ENCODE measurements at regions not wholly inside any gene's neighbourhood (a gene's known extent, or its start where the extent isn't known, plus 50 kb on each side); places are given as distances from the start of the nearest gene placed in this dataset.
A peak's percentile ranks its signal among the peaks of the same experiment; 100 is the strongest.

- no peak overlapping the region for H3K4me3 Mint-ChIP-seq
- H3K27ac Mint-ChIP-seq = no peak overlapping the region
- peaks cover 11% of the 10 kb centered on the region for H3K27me3 Mint-ChIP-seq
- ATAC-seq (ENCODE audit: low read depth) (no peak), DNase-seq (ENCODE audit: low spot score in 2 of 2) (no peak)
- H3K9me3 Mint-ChIP-seq = peaks cover 3% of the 10 kb centered on the region
- no peaks in the 10 kb centered on the region for H3K4me1 Mint-ChIP-seq
- no peaks in the 10 kb centered on the region for H3K36me3 Mint-ChIP-seq
Measured at GRCh38 chr16:80449392-80449791, 91.4 kb upstream of the DYNLRB2 start.

- H3K9me3 Mint-ChIP-seq = peaks cover 3% of the 10 kb centered on the region
- DNase-seq (ENCODE audit: low spot score in 2 of 2) = no peak
- no peaks in the 10 kb centered on the region for H3K36me3 Mint-ChIP-seq
Measured at GRCh38 chr16:80447241-80447640, 93.6 kb upstream of the DYNLRB2 start.

GRCh38 chr16:80442779-80443178 lies 98.0 kb upstream of the DYNLRB2 start:
- ATAC-seq (ENCODE audit: low read depth) (no peak), DNase-seq (ENCODE audit: low spot score in 2 of 2) (no peak)
- Mint-ChIP-seq H3K9me3 (no peaks in the 10 kb centered on the region), H3K36me3 (no peaks in the 10 kb centered on the region), H3K4me1 (peaks cover 6% of the 10 kb centered on the region), H3K27ac (no peak overlapping the region), H3K27me3 (peaks cover 9% of the 10 kb centered on the region), H3K4me3 (no peak overlapping the region)

More at GRCh38 chr16:80447241-80447640, 93.6 kb upstream of the DYNLRB2 start:
- H3K27ac Mint-ChIP-seq = no peak overlapping the region
- H3K4me1 Mint-ChIP-seq = no peaks in the 10 kb centered on the region
- no peak overlapping the region for H3K4me3 Mint-ChIP-seq
- ATAC-seq (ENCODE audit: low read depth) = no peak
- peaks cover 15% of the 10 kb centered on the region for H3K27me3 Mint-ChIP-seq

GRCh38 chr16:80441935-80442334 lies 98.9 kb upstream of the DYNLRB2 start:
- Mint-ChIP-seq H3K27me3 (peaks cover 9% of the 10 kb centered on the region), H3K4me1 (peaks cover 6% of the 10 kb centered on the region), H3K36me3 (no peaks in the 10 kb centered on the region), H3K27ac (no peak overlapping the region), H3K4me3 (no peak overlapping the region), H3K9me3 (no peaks in the 10 kb centered on the region)
- no peak for ATAC-seq (ENCODE audit: low read depth)
- no peak for DNase-seq (ENCODE audit: low spot score in 2 of 2)

GRCh38 chr16:80440667-80441066 lies 100.1 kb upstream of the DYNLRB2 start:
- no peaks in the 10 kb centered on the region for H3K9me3 Mint-ChIP-seq
- no peak for DNase-seq (ENCODE audit: low spot score in 2 of 2)
- H3K4me1 Mint-ChIP-seq = peaks cover 6% of the 10 kb centered on the region
- peaks cover 9% of the 10 kb centered on the region for H3K27me3 Mint-ChIP-seq
- ATAC-seq (ENCODE audit: low read depth) = no peak
- H3K4me3 Mint-ChIP-seq = no peak overlapping the region
- no peak overlapping the region for H3K27ac Mint-ChIP-seq
- H3K36me3 Mint-ChIP-seq = no peaks in the 10 kb centered on the region

DNA sequence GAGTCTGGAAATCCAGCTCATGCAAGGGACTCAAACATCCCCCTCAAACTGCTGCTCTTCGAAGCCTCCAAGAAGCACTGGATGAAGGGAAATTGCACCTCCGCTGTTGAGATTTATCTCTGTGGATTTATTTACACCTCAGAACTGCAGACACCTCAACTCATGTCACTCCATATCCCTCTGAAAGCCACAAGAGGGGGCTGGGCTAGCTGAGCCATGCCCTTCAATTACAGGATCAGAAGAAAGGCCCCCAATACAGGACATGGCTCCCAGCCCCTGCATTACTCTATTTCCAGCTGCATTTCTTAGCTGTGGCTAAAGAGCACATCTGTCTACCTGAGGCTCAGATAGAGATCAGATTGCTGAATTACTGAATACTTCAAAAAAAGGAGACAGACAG lies 103.1 kb upstream of the DYNLRB2 start:
- Mint-ChIP-seq H3K27me3 (no peaks in the 10 kb centered on the region), H3K4me1 (peaks cover 6% of the 10 kb centered on the region), H3K27ac (no peak overlapping the region), H3K4me3 (no peak overlapping the region), H3K36me3 (no peaks in the 10 kb centered on the region), H3K9me3 (no peaks in the 10 kb centered on the region)
- DNase-seq (ENCODE audit: low spot score in 2 of 2) (no peak), ATAC-seq (ENCODE audit: low read depth) (no peak)

- ATAC-seq (ENCODE audit: low read depth) = no peak
Measured at GRCh38 chr16:80436510-80436909, 104.3 kb upstream of the DYNLRB2 start.

DNA sequence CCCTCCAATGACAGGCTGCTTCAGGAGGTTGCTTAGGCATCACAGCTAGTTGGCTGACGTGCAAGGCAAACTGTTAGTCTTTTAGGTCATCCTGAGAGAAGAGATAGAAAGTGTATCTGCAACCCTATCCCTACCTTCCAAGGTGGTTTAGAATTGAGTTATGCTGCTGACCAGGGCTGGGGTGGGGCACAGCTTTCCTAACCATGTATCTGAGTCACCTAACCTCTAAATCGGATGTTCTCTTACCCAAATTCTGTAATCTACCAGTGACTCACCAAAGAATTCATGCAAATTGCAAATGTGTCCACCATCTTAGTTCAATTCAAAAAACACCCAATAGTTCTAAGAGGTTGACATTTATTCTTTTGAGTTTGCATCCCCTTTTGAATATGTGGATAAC lies 107.2 kb upstream of the DYNLRB2 start:
- ATAC-seq (ENCODE audit: low read depth) (no peak), DNase-seq (ENCODE audit: low spot score in 2 of 2) (no peak)
- peaks cover 4% of the 10 kb centered on the region for H3K9me3 Mint-ChIP-seq
- H3K4me1 Mint-ChIP-seq = no peaks in the 10 kb centered on the region
- no peak overlapping the region for H3K4me3 Mint-ChIP-seq
- no peak overlapping the region for H3K27ac Mint-ChIP-seq
- peaks cover 10% of the 10 kb centered on the region for H3K27me3 Mint-ChIP-seq
- no peaks in the 10 kb centered on the region for H3K36me3 Mint-ChIP-seq

More at GRCh38 chr16:80436510-80436909, 104.3 kb upstream of the DYNLRB2 start:
- Mint-ChIP-seq H3K27me3 (peaks cover 5% of the 10 kb centered on the region), H3K27ac (no peak overlapping the region), H3K36me3 (no peaks in the 10 kb centered on the region), H3K9me3 (no peaks in the 10 kb centered on the region), H3K4me1 (peaks cover 6% of the 10 kb centered on the region), H3K4me3 (no peak overlapping the region)
- DNase-seq (ENCODE audit: low spot score in 2 of 2) = no peak

DNA sequence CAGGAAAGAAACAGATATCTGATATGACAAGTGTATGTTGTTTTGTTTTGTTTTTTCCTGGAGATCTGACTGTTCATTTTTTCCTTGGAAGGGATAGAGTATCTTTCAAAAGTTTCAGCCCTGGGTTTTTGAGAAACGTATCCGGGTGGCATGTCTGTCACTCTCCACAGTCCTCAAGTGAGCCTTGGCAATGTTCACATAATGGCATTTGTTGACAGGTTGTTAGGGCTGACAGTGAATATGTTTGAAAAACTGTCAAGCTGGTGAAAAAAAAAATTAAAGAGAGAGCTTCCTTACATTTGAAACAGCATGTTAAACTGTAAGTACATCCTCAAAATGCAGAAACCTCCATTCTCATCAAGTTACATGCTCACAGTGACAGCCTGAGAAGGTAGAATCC lies 113.0 kb upstream of the DYNLRB2 start:
- Mint-ChIP-seq H3K27me3 (peaks cover 18% of the 10 kb centered on the region), H3K9me3 (peaks cover 4% of the 10 kb centered on the region), H3K36me3 (no peaks in the 10 kb centered on the region), H3K4me3 (no peak overlapping the region), H3K4me1 (no peaks in the 10 kb centered on the region), H3K27ac (no peak overlapping the region)
- ATAC-seq (ENCODE audit: low read depth) (no peak), DNase-seq (ENCODE audit: low spot score in 2 of 2) (no peak)

- H3K27ac Mint-ChIP-seq = no peak overlapping the region
- no peaks in the 10 kb centered on the region for H3K9me3 Mint-ChIP-seq
- H3K36me3 Mint-ChIP-seq = no peaks in the 10 kb centered on the region
- DNase-seq (ENCODE audit: low spot score in 2 of 2) (no peak), ATAC-seq (ENCODE audit: low read depth) (no peak)
- H3K4me1 Mint-ChIP-seq = peaks cover 6% of the 10 kb centered on the region
- H3K27me3 Mint-ChIP-seq = peaks cover 9% of the 10 kb centered on the region
- H3K4me3 Mint-ChIP-seq = no peak overlapping the region
Measured at GRCh38 chr16:80418517-80419355, 122.1 kb upstream of the DYNLRB2 start.

GRCh38 chr16:80417706-80418271 lies 123.0 kb upstream of the DYNLRB2 start:
- Mint-ChIP-seq H3K4me1 (peaks cover 6% of the 10 kb centered on the region), H3K36me3 (no peaks in the 10 kb centered on the region), H3K27ac (no peak overlapping the region), H3K4me3 (no peak overlapping the region), H3K9me3 (no peaks in the 10 kb centered on the region), H3K27me3 (peaks cover 9% of the 10 kb centered on the region)
- ATAC-seq (ENCODE audit: low read depth) (peak; percentile 22), DNase-seq (ENCODE audit: low spot score in 2 of 2) (no peak)

GRCh38 chr16:80408014-80408413 lies 132.8 kb upstream of the DYNLRB2 start:
- ATAC-seq (ENCODE audit: low read depth) = no peak
- peaks cover 6% of the 10 kb centered on the region for H3K27me3 Mint-ChIP-seq

DNA sequence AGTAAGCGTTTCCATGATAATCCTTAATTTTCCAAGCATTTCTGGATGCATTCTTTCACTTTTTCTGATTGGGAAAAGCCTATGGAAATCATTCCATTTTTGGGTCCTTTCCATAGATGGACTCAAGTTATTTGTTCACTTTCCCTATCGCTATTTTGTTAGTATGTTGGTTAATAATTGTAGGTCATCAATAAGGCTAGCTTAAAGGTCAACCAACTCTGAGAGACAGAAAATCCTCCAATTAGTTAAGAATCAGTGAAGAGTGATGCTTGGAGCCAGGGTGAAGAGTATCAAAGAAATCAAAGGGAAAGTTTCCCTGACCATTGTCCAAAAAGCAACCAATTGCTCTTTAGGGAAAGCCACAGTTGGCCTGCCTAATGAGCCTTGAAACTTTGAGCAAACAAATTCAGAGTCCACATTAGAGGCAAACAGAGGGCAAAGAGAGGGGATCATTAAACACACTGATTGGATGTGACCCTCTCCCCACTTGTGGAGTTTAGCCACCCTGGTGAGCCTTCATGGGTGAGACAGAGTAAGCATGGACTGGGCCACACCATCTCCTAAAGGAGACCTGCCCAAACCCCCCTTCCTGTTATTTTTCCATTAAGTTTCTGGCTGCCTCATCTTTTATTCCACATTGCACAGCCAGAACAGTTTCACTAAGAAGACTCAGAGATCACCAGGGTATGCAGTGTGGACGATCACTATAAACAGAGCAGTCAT lies 133.4 kb upstream of the DYNLRB2 start:
- no peaks in the 10 kb centered on the region for H3K36me3 Mint-ChIP-seq
- no peaks in the 10 kb centered on the region for H3K9me3 Mint-ChIP-seq
- H3K27me3 Mint-ChIP-seq = peaks cover 7% of the 10 kb centered on the region
- ATAC-seq (ENCODE audit: low read depth) (no peak), DNase-seq (ENCODE audit: low spot score in 2 of 2) (no peak)
- no peak overlapping the region for H3K4me3 Mint-ChIP-seq
- no peaks in the 10 kb centered on the region for H3K4me1 Mint-ChIP-seq
- H3K27ac Mint-ChIP-seq = no peak overlapping the region

More at GRCh38 chr16:80408014-80408413, 132.8 kb upstream of the DYNLRB2 start:
- H3K4me1 Mint-ChIP-seq = no peaks in the 10 kb centered on the region
- DNase-seq (ENCODE audit: low spot score in 2 of 2) = no peak
- no peak overlapping the region for H3K27ac Mint-ChIP-seq
- no peak overlapping the region for H3K4me3 Mint-ChIP-seq
- no peaks in the 10 kb centered on the region for H3K9me3 Mint-ChIP-seq
- no peaks in the 10 kb centered on the region for H3K36me3 Mint-ChIP-seq

- H3K36me3 Mint-ChIP-seq = no peaks in the 10 kb centered on the region
- H3K4me1 Mint-ChIP-seq = no peaks in the 10 kb centered on the region
- no peak for DNase-seq (ENCODE audit: low spot score in 2 of 2)
- H3K27me3 Mint-ChIP-seq = peaks cover 8% of the 10 kb centered on the region
- no peak for ATAC-seq (ENCODE audit: low read depth)
- no peak overlapping the region for H3K4me3 Mint-ChIP-seq
- no peaks in the 10 kb centered on the region for H3K9me3 Mint-ChIP-seq
- H3K27ac Mint-ChIP-seq = no peak overlapping the region
Measured at GRCh38 chr16:80404847-80405246, 135.9 kb upstream of the DYNLRB2 start.

Data from memory B cell (primary cell).